ENCODE measurements at regions not wholly inside any gene's neighbourhood (a gene's known extent, or its start where the extent isn't known, plus 50 kb on each side); places are given as distances from the start of the nearest gene placed in this dataset.

DNA sequence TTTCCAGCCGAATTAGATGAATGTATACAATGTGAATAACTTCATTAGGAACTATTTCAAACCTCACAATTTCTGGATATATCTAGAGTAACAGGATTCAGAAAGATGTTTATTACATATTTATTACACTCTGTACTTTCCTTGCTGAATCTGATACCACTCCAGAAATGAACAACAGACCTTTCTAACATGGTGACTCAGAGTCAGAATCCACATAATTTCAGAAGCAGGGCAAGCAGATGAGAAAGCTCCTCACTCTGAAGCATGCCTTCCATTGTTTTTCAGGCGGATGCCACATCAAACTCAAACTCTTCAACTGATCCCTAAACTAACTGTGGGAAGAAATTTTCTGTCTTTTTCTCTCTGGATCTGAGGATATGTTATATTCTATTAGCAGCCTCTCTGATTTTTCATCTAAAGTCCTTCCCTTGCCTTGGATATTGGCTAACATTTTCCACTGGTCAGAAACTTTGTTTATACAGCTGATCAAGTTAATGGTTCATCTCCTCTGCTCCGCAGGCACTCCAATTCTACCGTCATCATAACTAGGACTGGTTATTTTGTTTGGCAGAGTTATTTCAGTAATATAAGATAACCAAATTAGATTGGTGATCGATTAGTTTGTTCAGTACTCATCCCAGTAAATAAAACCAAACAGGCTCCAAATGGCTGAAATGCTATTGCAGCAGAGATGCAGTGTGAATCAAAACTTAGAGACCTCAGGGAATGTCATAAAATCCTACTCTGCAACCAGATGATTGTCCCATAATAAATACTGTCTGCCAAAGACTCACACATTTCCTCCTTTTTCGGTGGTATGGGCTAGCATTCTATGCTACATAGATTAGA is 556.0 kb downstream of the EBF1 start:
- Histone ChIP-seq H3K9ac (no peak overlapping the region), H3K4me2 (ENCODE audit: unreplicated experiment) (peak overlapping the region; percentile 29), H3K36me3 (ENCODE audit: low read depth) (no peaks in the 10 kb centered on the region), H3K79me2 (ENCODE audit: insufficient read depth) (no peaks in the 10 kb centered on the region), H3K27ac (peak overlapping the region; percentile 56), H3K4me3 (no peak overlapping the region), H3K9me3 (ENCODE audit: low read depth) (no peaks in the 10 kb centered on the region), H2AFZ (peak overlapping the region; percentile 60), H3F3A (ENCODE audit: insufficient read depth) (peaks cover 20% of the 10 kb centered on the region), H3K9me2 (ENCODE audit: insufficient read depth) (no peaks in the 10 kb centered on the region), H3K4me1 (ENCODE audit: insufficient read depth) (peaks cover 9% of the 10 kb centered on the region), H3K27me3 (replicated peaks; ENCODE audit: insufficient read depth) (no peaks in the 10 kb centered on the region), H4K20me1 (ENCODE audit: insufficient read depth) (no peaks in the 10 kb centered on the region)
- WGBS, 2 experiments (ENCODE audit: low coverage in 1 of 2, low lambda C conversion rate in 2 of 2, missing lambda C conversion rate in 2 of 2): 66 to 71% methylated on average over 6 of the region's 6 CpGs
- in situ Hi-C loops (cut with MboI): no loop called here
- DNase-seq: peak; percentile 69
- TF ChIP-seq EZH2 (IDR thresholded peaks at IDR 0.05; ENCODE audit: insufficient read depth, poor library complexity, severe bottlenecking): no peak
- no peak for TF ChIP-seq EZH2phosphoT487 (IDR thresholded peaks at IDR 0.05; ENCODE audit: insufficient read depth, low read depth)

DNA sequence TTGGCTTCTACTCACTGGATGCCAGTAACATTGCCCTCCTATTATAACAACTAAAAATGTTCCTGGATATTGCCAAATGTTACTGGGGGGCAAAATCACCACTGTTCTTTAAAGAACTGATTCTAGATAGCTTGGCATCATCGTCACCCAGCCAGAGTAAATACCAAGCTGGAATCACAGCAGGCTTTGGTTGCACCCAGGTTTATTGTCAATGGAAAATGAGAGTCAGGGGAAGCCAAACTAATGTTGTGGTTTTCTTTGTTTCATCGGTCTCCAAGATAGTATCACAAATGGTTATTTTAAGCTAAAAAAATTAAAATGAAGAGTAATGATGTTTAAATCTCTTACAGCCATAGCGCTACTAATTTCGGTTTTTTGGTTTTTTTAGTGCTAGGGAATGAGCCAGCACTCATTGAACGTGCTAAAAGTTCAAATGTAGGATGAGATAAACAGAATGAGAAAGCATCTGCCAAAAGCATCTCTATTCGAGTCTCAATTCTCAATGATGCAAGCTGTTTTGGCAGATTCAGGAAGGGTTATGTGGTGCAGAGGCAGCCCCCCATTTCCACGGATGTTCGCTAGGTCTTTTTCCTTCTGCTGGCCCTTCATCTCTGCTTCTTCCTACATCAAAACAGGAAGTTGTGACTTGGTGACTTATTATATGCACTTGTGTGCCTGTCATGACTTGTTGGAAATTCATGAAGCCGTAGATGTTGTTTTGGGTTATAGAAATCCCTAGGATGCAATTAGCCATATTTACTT is 558.0 kb downstream of the EBF1 start:
- H3K36me3 ChIP-seq (ENCODE audit: low read depth): no peaks in the 10 kb centered on the region
- peaks cover 20% of the 10 kb centered on the region for H3F3A ChIP-seq (ENCODE audit: insufficient read depth)
- H3K9ac ChIP-seq: no peak overlapping the region
- H3K79me2 ChIP-seq (ENCODE audit: insufficient read depth): no peaks in the 10 kb centered on the region
- no peaks in the 10 kb centered on the region for H3K9me2 ChIP-seq (ENCODE audit: insufficient read depth)
- 89 to 90% methylated on average over 9 of the region's 9 CpGs for WGBS, 2 experiments (ENCODE audit: low coverage in 1 of 2, low lambda C conversion rate in 2 of 2, missing lambda C conversion rate in 2 of 2)
- H3K27me3 ChIP-seq (replicated peaks; ENCODE audit: insufficient read depth): no peaks in the 10 kb centered on the region
- H4K20me1 ChIP-seq (ENCODE audit: insufficient read depth): no peaks in the 10 kb centered on the region
- DNase-seq: no peak
- TF ChIP-seq EZH2phosphoT487 (IDR thresholded peaks at IDR 0.05; ENCODE audit: insufficient read depth, low read depth): no peak
- TF ChIP-seq EZH2 (IDR thresholded peaks at IDR 0.05; ENCODE audit: insufficient read depth, poor library complexity, severe bottlenecking): no peak
- H3K9me3 ChIP-seq (ENCODE audit: low read depth): no peaks in the 10 kb centered on the region
- in situ Hi-C loops (cut with MboI): no loop called here
- no peak overlapping the region for H3K4me2 ChIP-seq (ENCODE audit: unreplicated experiment)
- no peak overlapping the region for H2AFZ ChIP-seq
- H3K27ac ChIP-seq: no peak overlapping the region
- H3K4me3 ChIP-seq: no peak overlapping the region
- H3K4me1 ChIP-seq (ENCODE audit: insufficient read depth): peaks cover 9% of the 10 kb centered on the region

DNA sequence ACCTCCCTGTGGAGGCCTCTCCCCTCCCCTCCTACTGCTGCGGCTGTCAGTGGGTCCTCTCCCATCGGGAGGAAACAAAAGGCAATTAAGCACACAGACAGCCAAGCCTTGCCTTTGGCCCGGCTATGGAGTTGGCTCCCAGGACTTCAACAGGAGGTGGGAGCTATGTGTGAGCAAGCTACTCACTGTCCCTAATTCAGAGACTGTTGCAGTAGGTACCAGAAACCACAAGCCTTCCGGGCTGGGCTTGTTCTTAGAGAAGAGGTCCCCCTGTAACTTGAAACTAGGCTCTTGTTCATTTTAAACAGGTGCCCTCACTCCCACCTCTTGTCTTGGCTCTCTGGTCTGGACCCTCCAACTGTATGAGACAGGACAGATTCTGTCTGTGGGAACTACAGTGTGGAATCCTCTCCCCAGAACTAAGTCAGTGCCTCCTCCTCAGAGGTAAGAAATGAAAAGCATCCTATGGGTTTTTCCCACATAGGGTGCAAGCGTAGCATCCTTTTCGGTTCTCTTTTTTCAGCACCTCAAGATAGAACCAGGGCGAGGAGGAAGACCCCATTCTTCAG is 561.1 kb downstream of the EBF1 start:
- H3F3A ChIP-seq (ENCODE audit: insufficient read depth): peaks cover 6% of the 10 kb centered on the region
- no peaks in the 10 kb centered on the region for H3K27me3 ChIP-seq (replicated peaks; ENCODE audit: insufficient read depth)
- no peaks in the 10 kb centered on the region for H3K79me2 ChIP-seq (ENCODE audit: insufficient read depth)
- no peaks in the 10 kb centered on the region for H3K9me3 ChIP-seq (ENCODE audit: low read depth)
- no peak overlapping the region for H3K9ac ChIP-seq
- no peak overlapping the region for H3K27ac ChIP-seq
- H3K4me2 ChIP-seq (ENCODE audit: unreplicated experiment): no peak overlapping the region
- H3K4me3 ChIP-seq: no peak overlapping the region
- 74 to 76% methylated on average over 7 of the region's 7 CpGs for WGBS, 2 experiments (ENCODE audit: low coverage in 1 of 2, low lambda C conversion rate in 2 of 2, missing lambda C conversion rate in 2 of 2)
- H3K4me1 ChIP-seq (ENCODE audit: insufficient read depth): peaks cover 4% of the 10 kb centered on the region
- H4K20me1 ChIP-seq (ENCODE audit: insufficient read depth): no peaks in the 10 kb centered on the region
- no peak overlapping the region for H2AFZ ChIP-seq
- DNase-seq: no peak
- H3K36me3 ChIP-seq (ENCODE audit: low read depth): no peaks in the 10 kb centered on the region
- TF ChIP-seq EZH2 (IDR thresholded peaks at IDR 0.05; ENCODE audit: insufficient read depth, poor library complexity, severe bottlenecking) (no peak), EZH2phosphoT487 (IDR thresholded peaks at IDR 0.05; ENCODE audit: insufficient read depth, low read depth) (no peak)
- H3K9me2 ChIP-seq (ENCODE audit: insufficient read depth): no peaks in the 10 kb centered on the region
- in situ Hi-C loops (cut with MboI): no loop called here

DNA sequence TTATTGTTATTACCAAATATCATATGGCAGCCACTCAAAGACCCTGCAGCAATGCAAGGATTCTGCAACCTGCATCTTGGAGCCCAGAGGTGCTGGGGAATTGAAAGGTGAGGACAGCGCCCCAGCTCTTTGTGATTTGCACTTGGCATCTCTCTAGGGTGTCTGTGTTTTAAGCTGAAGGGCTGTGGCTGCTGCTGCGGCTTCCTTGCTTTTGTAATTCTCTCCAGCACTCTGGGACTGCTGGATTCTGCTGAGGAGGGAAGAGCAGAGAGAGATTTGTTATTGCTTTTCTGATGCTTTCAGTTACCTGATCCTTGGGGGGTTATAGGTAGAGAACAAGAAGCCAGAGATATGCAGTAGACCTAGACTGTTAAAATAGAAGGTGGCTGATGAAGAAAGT is 562.4 kb downstream of the EBF1 start:
- Histone ChIP-seq H2AFZ (no peak overlapping the region), H3K27ac (no peak overlapping the region), H3F3A (ENCODE audit: insufficient read depth) (no peaks in the 10 kb centered on the region), H3K9me3 (ENCODE audit: low read depth) (no peaks in the 10 kb centered on the region), H3K36me3 (ENCODE audit: low read depth) (no peaks in the 10 kb centered on the region), H3K4me1 (ENCODE audit: insufficient read depth) (no peaks in the 10 kb centered on the region), H3K79me2 (ENCODE audit: insufficient read depth) (no peaks in the 10 kb centered on the region), H3K9me2 (ENCODE audit: insufficient read depth) (no peaks in the 10 kb centered on the region), H3K27me3 (replicated peaks; ENCODE audit: insufficient read depth) (no peaks in the 10 kb centered on the region), H4K20me1 (ENCODE audit: insufficient read depth) (no peaks in the 10 kb centered on the region), H3K9ac (no peak overlapping the region), H3K4me2 (ENCODE audit: unreplicated experiment) (no peak overlapping the region), H3K4me3 (no peak overlapping the region)
- in situ Hi-C loops (cut with MboI): no loop called here
- WGBS, 2 experiments (ENCODE audit: low coverage in 1 of 2, low lambda C conversion rate in 2 of 2, missing lambda C conversion rate in 2 of 2): 85 to 94% methylated on average over 2 of the region's 2 CpGs
- DNase-seq: no peak
- TF ChIP-seq EZH2phosphoT487 (IDR thresholded peaks at IDR 0.05; ENCODE audit: insufficient read depth, low read depth) (no peak), EZH2 (IDR thresholded peaks at IDR 0.05; ENCODE audit: insufficient read depth, poor library complexity, severe bottlenecking) (no peak)

Measured in GM23248 (cell line).